ENCODE measurements at regions not wholly inside any gene's neighbourhood (a gene's known extent, or its start where the extent isn't known, plus 50 kb on each side); places are given as distances from the start of the nearest gene placed in this dataset.

DNA sequence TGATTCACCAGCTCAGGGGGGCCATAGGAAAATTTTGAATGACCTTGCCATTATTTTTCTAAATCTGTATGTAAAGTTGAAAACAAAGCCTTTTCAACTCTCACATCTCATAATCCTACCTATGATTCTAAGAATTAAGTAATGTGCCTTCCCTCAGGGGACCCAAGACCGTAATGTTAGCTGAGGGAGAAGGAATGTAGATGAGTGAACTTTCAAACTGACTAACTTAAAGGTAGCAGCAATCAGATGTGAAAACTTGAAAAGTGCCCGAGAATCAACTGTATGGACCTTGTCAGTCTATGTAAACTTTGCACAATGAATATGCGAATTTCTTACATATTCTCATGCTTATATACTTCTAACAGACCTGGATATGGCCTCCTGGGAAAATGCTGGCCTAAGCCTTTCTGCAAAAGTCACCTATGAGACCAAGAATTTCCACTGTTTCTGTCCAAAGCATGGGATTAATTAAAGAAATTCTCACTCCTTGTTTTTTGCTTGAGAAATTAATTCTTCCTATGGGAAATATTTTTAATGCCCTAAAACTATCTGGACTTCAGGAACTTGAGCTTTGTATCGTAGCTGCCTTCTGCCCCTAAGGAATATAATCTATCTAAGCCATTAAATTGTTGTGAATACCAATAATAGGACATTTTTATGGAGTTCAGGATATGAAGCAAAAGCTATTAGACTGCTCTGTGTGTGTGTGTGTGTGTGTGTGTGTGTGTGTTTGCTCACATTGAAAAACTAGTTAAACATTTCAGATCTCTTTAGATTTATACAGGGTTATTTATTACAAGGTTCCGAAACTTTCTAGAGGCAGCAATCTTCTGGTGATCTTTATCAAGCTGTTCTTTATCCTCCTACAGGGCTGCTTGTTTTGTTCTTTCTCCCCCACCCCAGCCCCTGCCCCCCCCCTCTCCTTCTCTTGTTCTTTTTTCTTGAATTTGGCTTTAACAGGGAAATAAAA is 169.1 kb upstream of the CLINT1 start:
- ChIA-PET CTCF (interaction anchor here (0.6 to 1.6 kb wide), 3 partner anchors 47 to 340 kb away, joined by 3 to 5 read pairs (median 4); partner anchors contain the start of gene LSM11), POLR2A (no interaction called here)
- TF ChIP-seq CBFB (CRISPR knock-in tag; IDR thresholded peaks at IDR 0.05; ENCODE audit: low read depth) (no peak), ZNF138 (CRISPR knock-in tag; conservative IDR thresholded peaks at IDR 0.05) (no peak), RORB (CRISPR knock-in tag; IDR thresholded peaks at IDR 0.05) (no peak), ESRRA (CRISPR knock-in tag; IDR thresholded peaks at IDR 0.05; ENCODE audit: borderline replicate concordance) (no peak)
- TF ChIP-seq, protein P1, sequence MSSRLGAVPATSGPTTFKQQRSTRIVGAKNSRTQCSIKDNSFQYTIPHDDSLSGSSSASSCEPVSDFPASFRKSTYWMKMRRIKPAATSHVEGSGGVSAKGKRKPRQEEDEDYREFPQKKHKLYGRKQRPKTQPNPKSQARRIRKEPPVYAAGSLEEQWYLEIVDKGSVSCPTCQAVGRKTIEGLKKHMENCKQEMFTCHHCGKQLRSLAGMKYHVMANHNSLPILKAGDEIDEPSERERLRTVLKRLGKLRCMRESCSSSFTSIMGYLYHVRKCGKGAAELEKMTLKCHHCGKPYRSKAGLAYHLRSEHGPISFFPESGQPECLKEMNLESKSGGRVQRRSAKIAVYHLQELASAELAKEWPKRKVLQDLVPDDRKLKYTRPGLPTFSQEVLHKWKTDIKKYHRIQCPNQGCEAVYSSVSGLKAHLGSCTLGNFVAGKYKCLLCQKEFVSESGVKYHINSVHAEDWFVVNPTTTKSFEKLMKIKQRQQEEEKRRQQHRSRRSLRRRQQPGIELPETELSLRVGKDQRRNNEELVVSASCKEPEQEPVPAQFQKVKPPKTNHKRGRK (CRISPR knock-in tag; IDR thresholded peaks at IDR 0.05; ENCODE audit: borderline replicate concordance), result no peak
- TF ChIP-seq, protein P2, sequence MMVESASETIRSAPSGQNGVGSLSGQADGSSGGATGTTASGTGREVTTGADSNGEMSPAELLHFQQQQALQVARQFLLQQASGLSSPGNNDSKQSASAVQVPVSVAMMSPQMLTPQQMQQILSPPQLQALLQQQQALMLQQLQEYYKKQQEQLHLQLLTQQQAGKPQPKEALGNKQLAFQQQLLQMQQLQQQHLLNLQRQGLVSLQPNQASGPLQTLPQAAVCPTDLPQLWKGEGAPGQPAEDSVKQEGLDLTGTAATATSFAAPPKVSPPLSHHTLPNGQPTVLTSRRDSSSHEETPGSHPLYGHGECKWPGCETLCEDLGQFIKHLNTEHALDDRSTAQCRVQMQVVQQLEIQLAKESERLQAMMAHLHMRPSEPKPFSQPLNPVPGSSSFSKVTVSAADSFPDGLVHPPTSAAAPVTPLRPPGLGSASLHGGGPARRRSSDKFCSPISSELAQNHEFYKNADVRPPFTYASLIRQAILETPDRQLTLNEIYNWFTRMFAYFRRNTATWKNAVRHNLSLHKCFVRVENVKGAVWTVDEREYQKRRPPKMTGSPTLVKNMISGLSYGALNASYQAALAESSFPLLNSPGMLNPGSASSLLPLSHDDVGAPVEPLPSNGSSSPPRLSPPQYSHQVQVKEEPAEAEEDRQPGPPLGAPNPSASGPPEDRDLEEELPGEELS (CRISPR knock-in tag; IDR thresholded peaks at IDR 0.05), result no peak
- TF ChIP-seq, protein P3, sequence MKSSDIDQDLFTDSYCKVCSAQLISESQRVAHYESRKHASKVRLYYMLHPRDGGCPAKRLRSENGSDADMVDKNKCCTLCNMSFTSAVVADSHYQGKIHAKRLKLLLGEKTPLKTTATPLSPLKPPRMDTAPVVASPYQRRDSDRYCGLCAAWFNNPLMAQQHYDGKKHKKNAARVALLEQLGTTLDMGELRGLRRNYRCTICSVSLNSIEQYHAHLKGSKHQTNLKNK (CRISPR knock-in tag; IDR thresholded peaks at IDR 0.05), result no peak
- H3K27ac Mint-ChIP-seq, result no peak overlapping the region
- ATAC-seq (no peak), DNase-seq (ENCODE audit: low spot score) (no peak)
- no peaks in the 10 kb centered on the region for H3K36me3 Mint-ChIP-seq
- H3K4me1 Mint-ChIP-seq, result peaks cover 26% of the 10 kb centered on the region
- peaks cover 3% of the 10 kb centered on the region for H3K9me3 Mint-ChIP-seq
- no peak overlapping the region for H3K4me3 Mint-ChIP-seq
- H3K27me3 Mint-ChIP-seq (ENCODE audit: low read depth), result peaks cover 3% of the 10 kb centered on the region; the same call in 1 of the 2 replicates

DNA sequence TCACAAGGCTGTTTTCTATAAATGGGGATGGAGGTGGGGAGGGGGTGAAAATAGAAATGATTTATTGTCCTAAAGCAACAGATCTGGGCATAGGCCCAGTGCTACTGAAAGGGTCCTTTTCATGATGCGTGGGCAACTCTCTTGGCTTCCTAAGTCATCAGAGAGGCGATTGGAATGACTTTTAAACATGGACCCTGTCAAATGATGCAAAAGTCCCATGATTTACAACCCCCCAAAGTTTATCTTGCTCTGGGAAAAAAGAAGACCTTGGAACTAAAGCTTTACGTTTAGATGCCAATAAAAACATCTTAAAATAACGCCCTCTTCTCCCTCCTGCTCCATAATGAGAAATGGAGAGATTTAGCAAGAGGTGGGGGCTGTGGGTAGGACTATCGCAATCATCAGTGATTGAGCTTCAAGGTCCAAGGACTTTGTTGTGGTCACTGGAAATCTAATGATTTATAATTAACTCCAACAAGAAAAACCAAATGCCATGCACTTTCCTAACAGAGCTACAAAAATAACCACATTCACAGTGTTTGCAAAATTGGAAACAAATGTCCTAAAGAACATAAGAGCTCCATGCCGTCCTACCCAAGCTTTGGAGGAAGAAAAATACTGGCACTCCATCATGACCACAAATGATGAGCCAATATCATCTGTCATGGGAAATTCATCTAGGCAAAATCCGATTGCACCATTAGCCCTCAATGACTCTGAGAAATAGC is 167.5 kb upstream of the CLINT1 start:
- no peaks in the 10 kb centered on the region for H3K36me3 Mint-ChIP-seq
- TF ChIP-seq, protein P4, sequence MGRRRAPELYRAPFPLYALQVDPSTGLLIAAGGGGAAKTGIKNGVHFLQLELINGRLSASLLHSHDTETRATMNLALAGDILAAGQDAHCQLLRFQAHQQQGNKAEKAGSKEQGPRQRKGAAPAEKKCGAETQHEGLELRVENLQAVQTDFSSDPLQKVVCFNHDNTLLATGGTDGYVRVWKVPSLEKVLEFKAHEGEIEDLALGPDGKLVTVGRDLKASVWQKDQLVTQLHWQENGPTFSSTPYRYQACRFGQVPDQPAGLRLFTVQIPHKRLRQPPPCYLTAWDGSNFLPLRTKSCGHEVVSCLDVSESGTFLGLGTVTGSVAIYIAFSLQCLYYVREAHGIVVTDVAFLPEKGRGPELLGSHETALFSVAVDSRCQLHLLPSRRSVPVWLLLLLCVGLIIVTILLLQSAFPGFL (CRISPR knock-in tag; IDR thresholded peaks at IDR 0.05; ENCODE audit: borderline replicate concordance), result no peak
- no peaks in the 10 kb centered on the region for H3K9me3 Mint-ChIP-seq
- no peak overlapping the region for H3K4me3 Mint-ChIP-seq
- DNase-seq (ENCODE audit: low spot score) (no peak), ATAC-seq (no peak)
- ChIA-PET CTCF (interaction anchor here (1.4 kb wide), 1 partner anchor 283 kb away, joined by 3 read pairs; the partner anchor contains the start of gene LSM11), POLR2A (no interaction called here)
- no peaks in the 10 kb centered on the region; the same call in 1 of the 2 replicates for H3K27me3 Mint-ChIP-seq (ENCODE audit: low read depth)
- no peak overlapping the region for H3K27ac Mint-ChIP-seq
- peaks cover 27% of the 10 kb centered on the region for H3K4me1 Mint-ChIP-seq

DNA sequence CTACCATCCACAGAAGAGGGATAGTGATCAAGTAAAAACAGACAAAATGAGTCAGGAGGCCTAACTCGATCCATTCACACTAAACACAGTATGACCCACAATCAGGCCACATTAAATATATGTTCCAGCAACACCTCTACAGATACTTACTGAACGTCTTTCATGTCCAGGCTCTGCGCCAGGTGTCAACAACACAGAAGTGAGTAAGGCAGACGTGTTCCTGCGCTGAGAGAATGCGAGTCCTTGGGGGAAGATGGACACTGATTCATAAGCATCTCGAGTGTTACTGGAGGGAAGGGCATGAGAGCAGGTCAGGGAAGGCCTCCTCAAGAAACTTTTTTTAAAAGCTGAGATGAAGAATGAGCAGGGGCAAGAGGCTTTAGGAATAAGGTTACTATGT is 164.3 kb upstream of the CLINT1 start:
- TF ChIP-seq, protein P5, sequence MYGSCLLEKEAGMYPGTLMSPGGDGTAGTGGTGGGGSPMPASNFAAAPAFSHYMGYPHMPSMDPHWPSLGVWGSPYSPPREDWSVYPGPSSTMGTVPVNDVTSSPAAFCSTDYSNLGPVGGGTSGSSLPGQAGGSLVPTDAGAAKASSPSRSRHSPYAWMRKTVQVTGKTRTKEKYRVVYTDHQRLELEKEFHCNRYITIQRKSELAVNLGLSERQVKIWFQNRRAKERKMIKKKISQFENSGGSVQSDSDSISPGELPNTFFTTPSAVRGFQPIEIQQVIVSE (CRISPR knock-in tag; IDR thresholded peaks at IDR 0.05; ENCODE audit: borderline replicate concordance), result no peak
- TF ChIP-seq, protein P6, sequence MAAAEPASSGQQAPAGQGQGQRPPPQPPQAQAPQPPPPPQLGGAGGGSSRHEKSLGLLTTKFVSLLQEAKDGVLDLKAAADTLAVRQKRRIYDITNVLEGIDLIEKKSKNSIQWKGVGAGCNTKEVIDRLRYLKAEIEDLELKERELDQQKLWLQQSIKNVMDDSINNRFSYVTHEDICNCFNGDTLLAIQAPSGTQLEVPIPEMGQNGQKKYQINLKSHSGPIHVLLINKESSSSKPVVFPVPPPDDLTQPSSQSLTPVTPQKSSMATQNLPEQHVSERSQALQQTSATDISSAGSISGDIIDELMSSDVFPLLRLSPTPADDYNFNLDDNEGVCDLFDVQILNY (CRISPR knock-in tag; IDR thresholded peaks at IDR 0.05), result no peak
- TF ChIP-seq GRHL2 (CRISPR knock-in tag; IDR thresholded peaks at IDR 0.05; ENCODE audit: insufficient replicate concordance, severe bottlenecking), result no peak
- no peaks in the 10 kb centered on the region for H3K36me3 Mint-ChIP-seq
- ChIA-PET POLR2A (no interaction called here), CTCF (interaction anchor here (1.0 to 1.8 kb wide), 2 partner anchors 9 to 74 kb away, joined by 4 to 6 read pairs; no protein-coding TSS in a partner anchor)
- no peak for DNase-seq (ENCODE audit: low spot score)
- no peak for ATAC-seq
- no peaks in the 10 kb centered on the region for H3K27me3 Mint-ChIP-seq (ENCODE audit: low read depth)
- H3K4me1 Mint-ChIP-seq, result peaks cover 24% of the 10 kb centered on the region
- H3K9me3 Mint-ChIP-seq, result no peaks in the 10 kb centered on the region
- no peak overlapping the region for H3K27ac Mint-ChIP-seq
- no peak overlapping the region for H3K4me3 Mint-ChIP-seq

All from WTC11 (cell line).